MM.1S (cell line): ENCODE measurements at regions not wholly inside any gene's neighbourhood (a gene's known extent, or its start where the extent isn't known, plus 50 kb on each side); places are given as distances from the start of the nearest gene placed in this dataset.

Experiments
- DNase-seq: peaks from one replicate; pipeline ENCODE4 v3.0.0-alpha.2; 2015
- H2AFZ ChIP-seq: fragments of 300-600 bp; sonication (generic); 2 replicates; pipeline ENCODE4 v1.6.0; 2016; ENCODE audit warnings: antibody characterized with exemption, low read length
- H3F3A ChIP-seq: fragments of 300-600 bp; sonication (generic); 2 replicates; pipeline ENCODE4 v1.6.1; 2016; ENCODE audit warnings: mild to moderate bottlenecking, antibody characterized with exemption, low read length, moderate library complexity, mixed read lengths; ENCODE audit not compliant: insufficient read depth
- H3K27ac ChIP-seq: fragments of 300-600 bp; sonication (generic); 2 replicates; pipeline ENCODE4 v1.5.1; 2016; ENCODE audit warnings: mild to moderate bottlenecking, low read length
- H3K27me3 ChIP-seq: fragments of 300-600 bp; sonication (generic); replicated peaks from 2 replicates; pipeline ENCODE4 v1.6.0; 2016; ENCODE audit warnings: low read length; ENCODE audit not compliant: insufficient read depth
- H3K36me3 ChIP-seq: fragments of 300-600 bp; sonication (generic); replicated peaks from 2 replicates; pipeline ENCODE4 v1.6.1; 2016; ENCODE audit warnings: mild to moderate bottlenecking, low read length, mixed read lengths; ENCODE audit not compliant: insufficient read depth
- H3K4me1 ChIP-seq: fragments of 300-600 bp; sonication (generic); 2 replicates; pipeline ENCODE4 v1.6.1; 2016; ENCODE audit warnings: low read length, mixed read lengths
- H3K4me2 ChIP-seq: fragments of 300-600 bp; sonication (generic); 2 replicates; pipeline ENCODE4 v1.6.0; 2016; ENCODE audit warnings: low read depth, low read length
- H3K4me3 ChIP-seq: fragments of 300-600 bp; sonication (generic); 2 replicates; pipeline ENCODE4 v1.5.1; 2016; ENCODE audit warnings: low read length, mixed read lengths
- H3K79me2 ChIP-seq: fragments of 300-600 bp; sonication (generic); 2 replicates; pipeline ENCODE4 v1.6.1; 2016; ENCODE audit warnings: mixed run types, low read length, mixed read lengths
- H3K9ac ChIP-seq: fragments of 300-600 bp; sonication (generic); 2 replicates; pipeline ENCODE4 v1.6.1; 2016; ENCODE audit warnings: low read length, mixed read lengths
- H3K9me2 ChIP-seq: fragments of 300-600 bp; sonication (generic); replicated peaks from 2 replicates; pipeline ENCODE4 v1.6.1; 2016; ENCODE audit warnings: mild to moderate bottlenecking, low read length, mixed read lengths; ENCODE audit not compliant: insufficient read depth
- H3K9me3 ChIP-seq: fragments of 300-600 bp; sonication (generic); replicated peaks from 2 replicates; pipeline ENCODE4 v1.6.1; 2016; ENCODE audit warnings: mild to moderate bottlenecking, low read length, mixed read lengths; ENCODE audit not compliant: insufficient read depth
- H4K20me1 ChIP-seq: fragments of 300-600 bp; sonication (generic); 2 replicates; pipeline ENCODE4 v1.6.1; 2016; ENCODE audit warnings: mild to moderate bottlenecking, low read length, moderate library complexity, mixed read lengths; ENCODE audit not compliant: insufficient read depth
- EZH2 ChIP-seq: fragments of 300-600 bp; sonication (generic); optimal IDR thresholded peaks from 2 replicates; pipeline ENCODE3; 2017; ENCODE audit warnings: low read depth, mild to moderate bottlenecking, antibody characterized with exemption, low read length, mixed read lengths
- EZH2phosphoT487 ChIP-seq: fragments of 300-600 bp; sonication (generic); IDR thresholded peaks from 2 replicates; pipeline ENCODE4 v1.6.1; 2018; ENCODE audit warnings: antibody characterized with exemption, low read length
- TF ChIP-seq, protein P1 (sequence below): fragments of 300-600 bp; sonication (generic); IDR thresholded peaks from 2 replicates; pipeline ENCODE4 v1.5.1; 2016; ENCODE audit warnings: antibody characterized with exemption, low read length, mixed read lengths

DNA sequence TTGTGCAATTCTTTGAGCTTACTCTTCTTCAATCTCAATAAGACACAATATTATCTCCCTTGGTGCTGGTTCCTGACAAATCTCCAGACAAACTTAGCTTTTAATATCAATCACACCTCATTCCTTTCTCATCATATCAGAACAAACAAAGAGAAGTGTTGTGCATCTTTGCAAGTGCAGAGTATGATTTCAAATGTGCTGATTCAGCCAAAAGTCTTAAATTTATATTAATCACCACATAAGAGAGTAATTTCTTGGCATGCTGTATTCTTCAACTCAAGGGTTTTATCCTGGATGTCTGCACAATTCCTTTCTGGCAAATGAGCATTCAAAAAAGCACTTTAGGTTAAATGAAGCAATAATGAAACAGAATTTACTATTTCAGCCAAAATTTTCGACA is 877.8 kb downstream of the ANKRD7 start:
- Histone ChIP-seq H3K9me2 (no peaks in the 10 kb centered on the region), H2AFZ (no peak overlapping the region), H3K4me1 (no peaks in the 10 kb centered on the region), H3K79me2 (no peaks in the 10 kb centered on the region), H3K9ac (no peak overlapping the region), H3K27ac (no peak overlapping the region), H4K20me1 (no peaks in the 10 kb centered on the region), H3K9me3 (no peaks in the 10 kb centered on the region), H3K27me3 (no peaks in the 10 kb centered on the region), H3F3A (no peaks in the 10 kb centered on the region), H3K4me2 (no peak overlapping the region), H3K36me3 (no peaks in the 10 kb centered on the region), H3K4me3 (no peak overlapping the region)
- TF ChIP-seq EZH2phosphoT487 (no peak), EZH2 (no peak)
- TF ChIP-seq, protein P1, sequence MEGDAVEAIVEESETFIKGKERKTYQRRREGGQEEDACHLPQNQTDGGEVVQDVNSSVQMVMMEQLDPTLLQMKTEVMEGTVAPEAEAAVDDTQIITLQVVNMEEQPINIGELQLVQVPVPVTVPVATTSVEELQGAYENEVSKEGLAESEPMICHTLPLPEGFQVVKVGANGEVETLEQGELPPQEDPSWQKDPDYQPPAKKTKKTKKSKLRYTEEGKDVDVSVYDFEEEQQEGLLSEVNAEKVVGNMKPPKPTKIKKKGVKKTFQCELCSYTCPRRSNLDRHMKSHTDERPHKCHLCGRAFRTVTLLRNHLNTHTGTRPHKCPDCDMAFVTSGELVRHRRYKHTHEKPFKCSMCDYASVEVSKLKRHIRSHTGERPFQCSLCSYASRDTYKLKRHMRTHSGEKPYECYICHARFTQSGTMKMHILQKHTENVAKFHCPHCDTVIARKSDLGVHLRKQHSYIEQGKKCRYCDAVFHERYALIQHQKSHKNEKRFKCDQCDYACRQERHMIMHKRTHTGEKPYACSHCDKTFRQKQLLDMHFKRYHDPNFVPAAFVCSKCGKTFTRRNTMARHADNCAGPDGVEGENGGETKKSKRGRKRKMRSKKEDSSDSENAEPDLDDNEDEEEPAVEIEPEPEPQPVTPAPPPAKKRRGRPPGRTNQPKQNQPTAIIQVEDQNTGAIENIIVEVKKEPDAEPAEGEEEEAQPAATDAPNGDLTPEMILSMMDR: no peak
- no peak for DNase-seq

DNA sequence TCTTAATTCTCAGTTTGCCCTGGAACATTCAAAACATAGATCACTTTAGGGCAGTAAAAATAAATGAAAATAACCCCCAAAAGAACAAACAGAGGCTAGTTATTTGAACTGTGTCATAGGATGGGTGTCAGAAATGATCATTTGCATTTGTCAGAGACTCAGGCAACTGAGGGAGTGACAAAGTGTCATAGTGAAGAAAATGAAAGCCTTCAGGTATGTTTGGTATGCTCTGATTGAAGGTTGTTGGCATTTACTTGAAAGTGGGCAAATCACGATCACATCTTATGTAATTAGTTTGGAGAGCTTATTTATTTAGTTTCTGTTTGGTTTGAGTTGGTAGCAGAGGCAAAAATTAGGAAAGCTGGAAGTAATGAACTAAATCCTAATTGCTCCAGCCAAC is 880.9 kb downstream of the ANKRD7 start:
- Histone ChIP-seq H3K9me3 (no peaks in the 10 kb centered on the region), H3K79me2 (no peaks in the 10 kb centered on the region), H3K4me3 (no peak overlapping the region), H3K9me2 (no peaks in the 10 kb centered on the region), H3F3A (no peaks in the 10 kb centered on the region), H3K4me1 (no peaks in the 10 kb centered on the region), H3K27ac (no peak overlapping the region), H3K36me3 (no peaks in the 10 kb centered on the region), H3K27me3 (no peaks in the 10 kb centered on the region), H3K4me2 (no peak overlapping the region), H4K20me1 (no peaks in the 10 kb centered on the region), H3K9ac (no peak overlapping the region), H2AFZ (no peak overlapping the region)
- TF ChIP-seq EZH2phosphoT487 (no peak), EZH2 (no peak)
- TF ChIP-seq, protein P1: no peak
- DNase-seq: no peak

DNA sequence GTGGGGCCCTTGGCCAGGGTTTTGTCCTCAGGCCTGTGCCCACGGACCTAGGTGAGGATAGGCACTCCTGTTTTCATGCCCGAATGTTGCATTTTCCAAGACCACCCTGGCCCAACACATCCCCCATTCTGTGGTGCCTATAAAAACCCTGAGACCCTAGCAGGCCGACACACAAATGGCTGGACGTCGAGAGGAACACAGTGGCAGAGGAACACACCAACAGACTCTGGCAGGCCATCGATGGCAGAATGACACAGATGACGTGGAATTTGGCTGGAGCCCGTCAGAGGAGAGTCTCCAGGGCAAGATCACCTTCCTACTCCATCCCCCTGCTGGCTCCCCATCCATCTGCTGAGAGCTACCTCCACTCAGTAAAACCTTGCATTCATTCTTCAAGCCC is 898.8 kb downstream of the ANKRD7 start:
- H3K79me2 ChIP-seq: no peaks in the 10 kb centered on the region
- TF ChIP-seq EZH2 (no peak), EZH2phosphoT487 (no peak)
- TF ChIP-seq, protein P1: no peak
- no peaks in the 10 kb centered on the region for H3F3A ChIP-seq
- no peak for DNase-seq
- H3K9me3 ChIP-seq: no peaks in the 10 kb centered on the region
- no peak overlapping the region for H2AFZ ChIP-seq
- H3K4me1 ChIP-seq: no peaks in the 10 kb centered on the region
- H3K27ac ChIP-seq: no peak overlapping the region
- H3K9ac ChIP-seq: no peak overlapping the region
- H3K36me3 ChIP-seq: no peaks in the 10 kb centered on the region
- H3K27me3 ChIP-seq: no peaks in the 10 kb centered on the region
- no peak overlapping the region for H3K4me3 ChIP-seq
- H3K9me2 ChIP-seq: no peaks in the 10 kb centered on the region
- no peak overlapping the region for H3K4me2 ChIP-seq
- H4K20me1 ChIP-seq: no peaks in the 10 kb centered on the region
